SK-N-SH treated with all-trans-retinoic acid at 6 μM for 48 hours (cell line): ENCODE measurements at regions not wholly inside any gene's neighbourhood (a gene's known extent, or its start where the extent isn't known, plus 50 kb on each side); places are given as distances from the start of the nearest gene placed in this dataset.

ENCODE experiments used
- ARNTL ChIP-seq: fragments of 450-650 bp; formaldehyde crosslinking; IDR thresholded peaks from 2 replicates; pipeline ENCODE4 v1.5.0; 2020; ENCODE audit warnings: low read depth, mild to moderate bottlenecking, moderate library complexity, borderline replicate concordance
- BACH2 ChIP-seq: fragments of 250-450 bp; sonication (Bioruptor Pico); IDR thresholded peaks from 2 replicates; pipeline ENCODE4 v1.9.0; 2021; ENCODE audit warnings: mild to moderate bottlenecking, borderline replicate concordance
- CSDC2 ChIP-seq: fragments of 250-450 bp; sonication (Bioruptor Pico); IDR thresholded peaks from 2 replicates; pipeline ENCODE4 v1.5.0; 2020; ENCODE audit warnings: mild to moderate bottlenecking, moderate library complexity
- ESRRG ChIP-seq: fragments of 250-450 bp; sonication (Bioruptor Pico); IDR thresholded peaks from 2 replicates; pipeline ENCODE4 v1.6.1; 2021; ENCODE audit warnings: mild to moderate bottlenecking
- ISL1 ChIP-seq: fragments of 250-450 bp; sonication (Bioruptor Pico); IDR thresholded peaks from 2 replicates; pipeline ENCODE4 v2.1.2; 2022; ENCODE audit warnings: mild to moderate bottlenecking, moderate library complexity
- TOX ChIP-seq: fragments of 250-450 bp; sonication (Bioruptor Pico); IDR thresholded peaks from 2 replicates; pipeline ENCODE4 v1.8.0; 2021; ENCODE audit warnings: mild to moderate bottlenecking, moderate library complexity, borderline replicate concordance
- ZFP3 ChIP-seq: fragments of 250-450 bp; sonication (Bioruptor Pico); IDR thresholded peaks from 2 replicates; pipeline ENCODE4 v1.5.0; 2020; ENCODE audit warnings: mild to moderate bottlenecking, moderate library complexity
- ZFP30 ChIP-seq: fragments of 450-650 bp; formaldehyde crosslinking; IDR thresholded peaks from 2 replicates; pipeline ENCODE4 v1.5.0; 2022; ENCODE audit warnings: mild to moderate bottlenecking, moderate library complexity
- ZNF565 ChIP-seq: fragments of 450-650 bp; formaldehyde crosslinking; conservative IDR thresholded peaks from 2 replicates; pipeline ENCODE4 v1.5.0; 2020; ENCODE audit warnings: low read depth, mild to moderate bottlenecking, moderate library complexity
- ZNF70 ChIP-seq: fragments of 450-650 bp; formaldehyde crosslinking; IDR thresholded peaks from 2 replicates; pipeline ENCODE4 v1.5.0; 2020; ENCODE audit warnings: mild to moderate bottlenecking, moderate library complexity
- TF ChIP-seq, protein P1 (sequence below): fragments of 250-450 bp; sonication (Bioruptor Pico); IDR thresholded peaks from 2 replicates; pipeline ENCODE4 v1.8.0; 2021; ENCODE audit warnings: low read depth, mild to moderate bottlenecking, moderate library complexity, borderline replicate concordance
- TF ChIP-seq, protein P2 (sequence below): fragments of 250-450 bp; sonication (Bioruptor Pico); IDR thresholded peaks from 2 replicates; pipeline ENCODE4 v1.5.1; 2020; ENCODE audit warnings: low read depth, mild to moderate bottlenecking, moderate library complexity
- TF ChIP-seq, protein P3 (sequence below): fragments of 250-450 bp; sonication (Bioruptor Pico); IDR thresholded peaks from 2 replicates; pipeline ENCODE4 v1.5.0; 2020; ENCODE audit warnings: mild to moderate bottlenecking, moderate library complexity
- TF ChIP-seq, protein P4 (sequence below): fragments of 250-450 bp; sonication (Bioruptor Pico); IDR thresholded peaks from 2 replicates; pipeline ENCODE4 v1.8.0; 2020; ENCODE audit warnings: mild to moderate bottlenecking, moderate library complexity, borderline replicate concordance

DNA sequence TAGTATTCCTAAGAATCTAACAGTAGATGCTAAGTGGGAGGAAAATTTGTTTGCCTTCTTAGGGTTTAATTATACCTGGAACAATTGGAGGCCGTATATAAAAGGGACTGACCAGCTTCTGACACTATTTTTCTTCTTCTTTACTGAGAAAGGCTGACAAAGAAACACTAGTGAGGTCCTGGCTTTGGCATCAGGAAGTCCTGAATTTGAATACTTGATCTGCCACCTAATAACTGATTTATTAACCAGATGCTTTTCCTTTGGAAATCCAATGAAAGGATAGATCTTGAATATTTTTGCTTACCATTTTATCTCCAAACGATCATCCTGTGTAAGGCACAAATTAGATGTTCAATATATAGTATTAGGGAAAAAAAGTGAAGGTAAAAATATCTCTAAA is 382.5 kb downstream of the CENPW start:
- TF ChIP-seq, protein P1, sequence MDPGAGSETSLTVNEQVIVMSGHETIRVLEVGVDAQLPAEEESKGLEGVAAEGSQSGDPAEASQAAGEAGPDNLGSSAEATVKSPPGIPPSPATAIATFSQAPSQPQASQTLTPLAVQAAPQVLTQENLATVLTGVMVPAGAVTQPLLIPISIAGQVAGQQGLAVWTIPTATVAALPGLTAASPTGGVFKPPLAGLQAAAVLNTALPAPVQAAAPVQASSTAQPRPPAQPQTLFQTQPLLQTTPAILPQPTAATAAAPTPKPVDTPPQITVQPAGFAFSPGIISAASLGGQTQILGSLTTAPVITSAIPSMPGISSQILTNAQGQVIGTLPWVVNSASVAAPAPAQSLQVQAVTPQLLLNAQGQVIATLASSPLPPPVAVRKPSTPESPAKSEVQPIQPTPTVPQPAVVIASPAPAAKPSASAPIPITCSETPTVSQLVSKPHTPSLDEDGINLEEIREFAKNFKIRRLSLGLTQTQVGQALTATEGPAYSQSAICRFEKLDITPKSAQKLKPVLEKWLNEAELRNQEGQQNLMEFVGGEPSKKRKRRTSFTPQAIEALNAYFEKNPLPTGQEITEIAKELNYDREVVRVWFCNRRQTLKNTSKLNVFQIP (CRISPR knock-in tag), result no peak
- TF ChIP-seq ZFP30 (CRISPR knock-in tag) (no peak), ZFP3 (CRISPR knock-in tag) (no peak), ESRRG (CRISPR knock-in tag) (no peak), BACH2 (CRISPR knock-in tag) (no peak), TOX (CRISPR knock-in tag) (no peak), ARNTL (CRISPR knock-in tag) (no peak), CSDC2 (CRISPR knock-in tag) (no peak), ZNF565 (CRISPR knock-in tag) (no peak), ISL1 (no peak), ZNF70 (CRISPR knock-in tag) (no peak)
- TF ChIP-seq, protein P2, sequence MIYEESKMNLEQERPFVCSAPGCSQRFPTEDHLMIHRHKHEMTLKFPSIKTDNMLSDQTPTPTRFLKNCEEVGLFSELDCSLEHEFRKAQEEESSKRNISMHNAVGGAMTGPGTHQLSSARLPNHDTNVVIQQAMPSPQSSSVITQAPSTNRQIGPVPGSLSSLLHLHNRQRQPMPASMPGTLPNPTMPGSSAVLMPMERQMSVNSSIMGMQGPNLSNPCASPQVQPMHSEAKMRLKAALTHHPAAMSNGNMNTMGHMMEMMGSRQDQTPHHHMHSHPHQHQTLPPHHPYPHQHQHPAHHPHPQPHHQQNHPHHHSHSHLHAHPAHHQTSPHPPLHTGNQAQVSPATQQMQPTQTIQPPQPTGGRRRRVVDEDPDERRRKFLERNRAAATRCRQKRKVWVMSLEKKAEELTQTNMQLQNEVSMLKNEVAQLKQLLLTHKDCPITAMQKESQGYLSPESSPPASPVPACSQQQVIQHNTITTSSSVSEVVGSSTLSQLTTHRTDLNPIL (CRISPR knock-in tag), result no peak
- TF ChIP-seq, protein P3, sequence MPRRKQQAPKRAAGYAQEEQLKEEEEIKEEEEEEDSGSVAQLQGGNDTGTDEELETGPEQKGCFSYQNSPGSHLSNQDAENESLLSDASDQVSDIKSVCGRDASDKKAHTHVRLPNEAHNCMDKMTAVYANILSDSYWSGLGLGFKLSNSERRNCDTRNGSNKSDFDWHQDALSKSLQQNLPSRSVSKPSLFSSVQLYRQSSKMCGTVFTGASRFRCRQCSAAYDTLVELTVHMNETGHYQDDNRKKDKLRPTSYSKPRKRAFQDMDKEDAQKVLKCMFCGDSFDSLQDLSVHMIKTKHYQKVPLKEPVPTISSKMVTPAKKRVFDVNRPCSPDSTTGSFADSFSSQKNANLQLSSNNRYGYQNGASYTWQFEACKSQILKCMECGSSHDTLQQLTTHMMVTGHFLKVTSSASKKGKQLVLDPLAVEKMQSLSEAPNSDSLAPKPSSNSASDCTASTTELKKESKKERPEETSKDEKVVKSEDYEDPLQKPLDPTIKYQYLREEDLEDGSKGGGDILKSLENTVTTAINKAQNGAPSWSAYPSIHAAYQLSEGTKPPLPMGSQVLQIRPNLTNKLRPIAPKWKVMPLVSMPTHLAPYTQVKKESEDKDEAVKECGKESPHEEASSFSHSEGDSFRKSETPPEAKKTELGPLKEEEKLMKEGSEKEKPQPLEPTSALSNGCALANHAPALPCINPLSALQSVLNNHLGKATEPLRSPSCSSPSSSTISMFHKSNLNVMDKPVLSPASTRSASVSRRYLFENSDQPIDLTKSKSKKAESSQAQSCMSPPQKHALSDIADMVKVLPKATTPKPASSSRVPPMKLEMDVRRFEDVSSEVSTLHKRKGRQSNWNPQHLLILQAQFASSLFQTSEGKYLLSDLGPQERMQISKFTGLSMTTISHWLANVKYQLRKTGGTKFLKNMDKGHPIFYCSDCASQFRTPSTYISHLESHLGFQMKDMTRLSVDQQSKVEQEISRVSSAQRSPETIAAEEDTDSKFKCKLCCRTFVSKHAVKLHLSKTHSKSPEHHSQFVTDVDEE, result no peak
- TF ChIP-seq, protein P4, sequence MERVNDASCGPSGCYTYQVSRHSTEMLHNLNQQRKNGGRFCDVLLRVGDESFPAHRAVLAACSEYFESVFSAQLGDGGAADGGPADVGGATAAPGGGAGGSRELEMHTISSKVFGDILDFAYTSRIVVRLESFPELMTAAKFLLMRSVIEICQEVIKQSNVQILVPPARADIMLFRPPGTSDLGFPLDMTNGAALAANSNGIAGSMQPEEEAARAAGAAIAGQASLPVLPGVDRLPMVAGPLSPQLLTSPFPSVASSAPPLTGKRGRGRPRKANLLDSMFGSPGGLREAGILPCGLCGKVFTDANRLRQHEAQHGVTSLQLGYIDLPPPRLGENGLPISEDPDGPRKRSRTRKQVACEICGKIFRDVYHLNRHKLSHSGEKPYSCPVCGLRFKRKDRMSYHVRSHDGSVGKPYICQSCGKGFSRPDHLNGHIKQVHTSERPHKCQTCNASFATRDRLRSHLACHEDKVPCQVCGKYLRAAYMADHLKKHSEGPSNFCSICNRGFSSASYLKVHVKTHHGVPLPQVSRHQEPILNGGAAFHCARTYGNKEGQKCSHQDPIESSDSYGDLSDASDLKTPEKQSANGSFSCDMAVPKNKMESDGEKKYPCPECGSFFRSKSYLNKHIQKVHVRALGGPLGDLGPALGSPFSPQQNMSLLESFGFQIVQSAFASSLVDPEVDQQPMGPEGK (CRISPR knock-in tag), result no peak
